GM18861 (cell line): ENCODE measurements at regions not wholly inside any gene's neighbourhood (a gene's known extent, or its start where the extent isn't known, plus 50 kb on each side); places are given as distances from the start of the nearest gene placed in this dataset.
"Not testable (repeated sequence)": the region's sequence is repeated elsewhere in the genome, so short reads cannot be mapped to it uniquely, and the experiment has no call there.

Source experiments
- ATAC-seq: cut with Tn5 transposase; IDR thresholded peaks from one replicate; pipeline ENCODE4 v1.9.1; 2021; ENCODE audit not compliant: unreplicated experiment

DNA sequence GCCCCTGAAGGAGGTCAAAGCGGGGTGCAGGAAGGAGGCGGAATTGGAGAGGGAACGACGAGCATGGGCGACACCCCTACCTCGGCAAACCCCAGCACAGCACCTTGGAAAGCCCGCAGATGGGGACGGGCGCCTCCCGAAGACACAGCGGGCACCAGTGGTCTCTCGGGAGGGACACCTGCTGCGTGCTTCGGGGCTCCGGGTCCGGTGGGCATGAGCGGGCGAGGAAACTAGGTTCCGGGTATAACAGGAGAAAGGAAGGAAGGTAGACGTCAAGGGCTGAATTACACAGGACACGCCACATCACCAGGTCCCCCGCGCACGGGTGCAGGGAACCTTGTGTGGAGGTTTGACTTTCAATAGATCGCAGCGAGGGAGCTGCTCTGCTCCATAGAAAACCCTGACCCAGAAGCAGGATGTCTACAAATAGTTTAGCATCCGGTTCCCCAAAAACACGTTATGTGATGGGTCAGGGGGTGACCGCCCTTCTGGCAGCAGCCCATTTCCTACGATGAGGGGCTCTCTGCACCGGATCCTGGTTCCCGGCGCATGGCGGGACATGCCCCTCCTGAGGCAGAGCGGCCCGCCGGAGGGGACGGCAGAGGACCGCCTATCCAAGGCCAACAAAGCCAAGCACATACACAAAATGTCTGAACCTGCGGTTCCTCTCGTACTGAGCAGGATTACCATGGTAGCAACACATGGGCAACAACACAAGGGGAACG is 196.9 kb downstream of the ALG10 start:
- no peak for ATAC-seq

DNA sequence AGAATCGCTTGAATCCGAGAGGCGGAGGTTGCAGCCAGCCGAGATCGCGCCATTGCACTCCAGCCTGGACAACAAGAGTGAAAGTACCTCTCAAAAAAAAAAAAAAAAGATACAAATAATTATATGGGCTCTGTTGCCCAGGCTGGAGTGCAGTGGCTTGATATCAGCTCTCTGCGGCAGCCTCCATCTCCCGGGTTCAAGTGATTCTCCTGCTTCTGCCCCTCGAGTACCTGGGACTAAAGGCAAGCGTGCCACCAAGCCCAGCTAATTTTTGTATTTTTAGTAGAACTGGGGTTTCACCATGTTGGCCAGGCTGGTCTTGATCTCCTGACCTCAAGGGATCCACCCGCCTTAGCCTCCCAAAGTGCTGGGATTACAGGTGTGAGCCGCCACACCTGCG is 197.8 kb downstream of the ALG10 start:
- not testable (repeated sequence) for ATAC-seq

DNA sequence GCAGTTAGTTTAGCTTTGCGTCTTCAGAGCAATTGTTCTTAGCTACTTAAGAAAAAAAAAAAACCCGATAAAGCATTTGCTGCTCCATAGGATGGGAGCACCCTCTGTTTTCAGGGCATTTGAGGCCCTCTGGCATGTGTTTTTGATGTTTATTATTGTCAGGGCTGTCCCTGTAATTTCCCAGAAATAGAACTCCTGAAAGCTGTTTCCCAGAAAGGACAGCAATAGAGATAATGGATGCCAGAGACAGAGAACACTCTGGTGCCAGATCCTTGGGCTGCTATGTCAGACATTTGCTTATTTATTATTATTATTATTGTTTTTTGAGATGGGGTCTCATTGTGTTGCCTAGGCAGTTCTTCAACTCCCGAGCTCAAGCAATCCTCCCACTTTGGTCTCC is 201.3 kb downstream of the ALG10 start:
- ATAC-seq, result no peak

DNA sequence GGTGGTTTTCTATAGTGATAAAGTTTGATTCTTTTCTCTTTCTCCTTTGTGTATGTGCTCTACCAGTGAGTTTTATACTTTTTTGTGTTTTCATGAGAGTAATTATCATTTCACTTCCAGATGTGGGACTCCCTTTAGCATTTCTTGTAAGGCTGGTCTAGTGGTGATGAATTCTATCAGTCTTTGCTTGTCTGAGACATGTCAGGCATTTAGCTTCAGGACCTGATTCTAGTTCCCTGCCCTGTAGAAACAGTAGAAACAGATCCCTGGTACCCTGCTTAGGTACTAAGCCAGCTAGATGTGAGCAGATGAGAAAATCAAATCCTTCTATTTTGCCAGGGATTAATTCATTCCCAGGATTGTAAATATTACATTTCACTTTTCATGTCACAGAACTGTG is 203.7 kb downstream of the ALG10 start:
- ATAC-seq, result not testable (repeated sequence)

DNA sequence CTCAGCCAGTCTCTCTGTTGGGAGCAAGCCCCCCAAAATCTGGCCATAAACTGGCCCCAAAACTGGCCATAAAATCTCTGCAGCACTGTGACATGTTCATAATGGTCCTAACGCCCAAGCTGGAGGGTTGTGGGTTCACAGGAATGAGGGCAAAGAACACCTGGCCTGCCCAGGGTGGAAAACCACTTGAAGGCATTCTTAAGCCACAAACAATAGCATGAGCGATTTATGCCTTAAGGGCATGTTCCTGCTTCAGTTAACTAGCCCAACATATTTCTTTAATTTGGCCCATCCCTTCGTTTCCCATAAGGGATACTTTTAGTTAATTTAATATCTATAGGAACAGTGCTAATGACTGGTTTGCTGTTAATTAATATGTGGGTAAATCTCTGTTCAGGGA is 205.8 kb downstream of the ALG10 start:
- ATAC-seq, result not testable (repeated sequence)

DNA sequence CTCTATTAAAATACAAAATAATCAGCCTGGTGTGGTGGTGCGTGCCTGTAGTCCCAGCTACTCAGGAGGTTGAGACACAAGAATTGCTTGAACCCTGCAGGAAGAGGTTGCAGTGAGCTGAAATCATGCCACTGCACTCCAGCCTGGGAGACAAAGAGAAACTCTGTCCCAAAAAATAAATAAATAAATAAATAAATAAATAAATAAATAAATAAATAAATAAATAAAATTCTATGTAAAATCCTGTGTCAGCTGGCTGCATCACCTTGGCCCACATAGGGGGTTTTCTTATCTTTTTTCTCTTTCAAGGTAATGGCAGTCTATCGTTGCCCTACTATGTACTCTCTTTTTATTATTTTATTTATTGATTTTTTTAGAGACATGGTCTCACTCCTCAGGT is 206.7 kb downstream of the ALG10 start:
- ATAC-seq, result not testable (repeated sequence)

DNA sequence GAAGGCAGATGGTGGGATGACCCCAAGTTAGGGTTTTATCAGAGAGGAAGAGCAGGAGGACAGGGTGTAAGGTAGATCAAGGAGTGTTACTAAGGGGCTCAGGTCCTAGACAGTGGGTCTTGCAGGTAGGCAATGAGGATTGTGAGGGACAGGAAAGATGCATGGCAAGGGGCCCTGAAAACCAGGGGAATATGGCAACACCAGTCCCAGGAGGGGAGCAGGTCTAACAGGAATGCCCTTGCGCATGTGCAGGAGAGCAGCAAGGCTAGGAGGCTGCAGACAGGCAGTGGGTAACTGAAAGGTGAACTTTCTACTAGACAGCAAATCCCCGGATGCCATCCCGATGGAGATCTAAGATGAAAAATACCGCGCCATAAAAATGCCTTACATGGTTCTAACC is 211.3 kb downstream of the ALG10 start:
- no peak for ATAC-seq

DNA sequence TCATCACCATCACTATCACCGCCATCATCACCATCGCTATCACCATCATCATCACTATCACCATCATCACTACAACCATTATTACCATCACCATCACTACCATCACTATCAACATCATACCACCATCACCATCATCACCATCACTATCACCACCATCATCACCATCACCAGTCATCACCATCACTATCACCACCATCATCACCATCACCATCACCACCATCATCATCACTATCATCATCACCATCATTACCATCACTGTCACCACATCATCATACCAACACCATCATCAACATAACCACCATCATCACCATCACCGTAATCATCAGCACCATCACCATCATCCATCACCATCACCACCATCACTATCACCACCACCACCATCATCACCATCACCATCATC is 213.8 kb downstream of the ALG10 start:
- no peak for ATAC-seq

DNA sequence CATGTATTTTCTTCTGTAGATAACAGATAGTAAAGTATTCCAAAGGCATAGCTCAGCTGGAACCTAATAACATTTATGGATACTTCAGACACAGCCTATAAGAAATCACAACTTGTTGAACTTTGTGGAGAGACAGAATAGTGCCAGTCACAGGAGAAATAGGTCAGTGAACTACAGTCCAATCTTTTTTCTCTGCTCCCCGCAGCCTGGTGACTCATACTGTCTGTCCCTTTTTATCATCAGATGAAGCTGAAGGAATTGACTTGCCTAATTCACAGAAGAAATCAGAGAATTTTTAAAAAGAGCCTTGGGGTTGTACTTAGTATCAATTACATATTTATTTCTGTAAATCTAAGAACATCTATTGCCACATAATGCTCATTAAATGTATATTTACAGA is 222.3 kb downstream of the ALG10 start:
- ATAC-seq, result no peak

DNA sequence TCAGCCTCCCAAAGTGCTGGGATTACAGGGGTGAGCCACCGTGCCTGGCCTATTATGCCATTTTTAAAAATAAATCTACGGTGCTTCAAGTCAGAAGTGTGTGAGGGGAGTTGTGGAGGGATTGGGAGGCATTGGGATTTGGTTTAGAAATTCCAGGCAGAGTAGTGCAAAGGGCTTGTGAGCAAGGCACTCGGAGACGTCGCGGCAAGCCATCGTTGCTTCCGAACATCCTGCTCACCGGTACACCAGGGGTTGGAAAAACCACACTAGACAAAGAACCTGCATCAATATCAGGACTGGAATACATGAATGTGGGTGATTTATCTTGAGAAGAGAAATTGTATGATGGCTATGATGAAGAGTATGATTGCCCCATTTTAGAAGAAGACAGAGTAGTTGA is 227.0 kb downstream of the ALG10 start:
- ATAC-seq, result no peak

DNA sequence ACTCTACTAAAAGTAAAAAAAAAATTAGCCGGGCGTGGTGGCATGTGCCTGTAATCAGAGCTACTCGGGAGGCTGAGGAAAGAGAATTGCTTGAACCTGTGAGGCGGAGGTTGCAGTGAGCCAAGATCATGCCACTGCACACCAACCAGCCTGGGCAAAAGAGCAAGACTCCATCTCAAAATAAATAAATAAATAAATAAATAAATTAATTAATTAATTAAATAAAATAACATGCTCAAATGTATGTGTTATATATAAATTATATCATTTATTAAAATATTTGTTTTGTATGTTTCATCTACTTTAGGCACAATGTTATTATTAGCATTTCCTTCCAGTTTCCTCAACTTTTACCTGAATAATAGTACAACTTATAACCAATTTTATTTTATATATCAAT is 229.6 kb downstream of the ALG10 start:
- not testable (repeated sequence) for ATAC-seq

DNA sequence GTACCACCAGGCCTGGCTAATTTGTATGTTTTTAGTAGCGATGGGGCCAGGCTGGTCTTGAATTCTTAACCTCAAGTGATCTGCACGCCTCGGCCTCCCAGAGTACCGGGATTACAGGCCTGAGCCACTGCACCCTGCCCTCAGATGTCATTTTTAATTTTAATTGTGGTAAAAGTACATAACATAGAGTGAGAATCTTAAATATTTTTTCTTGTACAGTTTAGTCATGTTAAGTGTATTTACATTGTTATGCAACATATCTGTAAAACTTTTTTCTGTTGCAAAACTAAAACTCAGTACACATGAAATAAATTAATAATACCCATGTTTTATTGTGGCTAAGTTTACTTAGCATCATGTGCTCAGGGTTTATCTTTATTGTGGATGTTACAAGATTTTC is 231.4 kb downstream of the ALG10 start:
- no peak for ATAC-seq

DNA sequence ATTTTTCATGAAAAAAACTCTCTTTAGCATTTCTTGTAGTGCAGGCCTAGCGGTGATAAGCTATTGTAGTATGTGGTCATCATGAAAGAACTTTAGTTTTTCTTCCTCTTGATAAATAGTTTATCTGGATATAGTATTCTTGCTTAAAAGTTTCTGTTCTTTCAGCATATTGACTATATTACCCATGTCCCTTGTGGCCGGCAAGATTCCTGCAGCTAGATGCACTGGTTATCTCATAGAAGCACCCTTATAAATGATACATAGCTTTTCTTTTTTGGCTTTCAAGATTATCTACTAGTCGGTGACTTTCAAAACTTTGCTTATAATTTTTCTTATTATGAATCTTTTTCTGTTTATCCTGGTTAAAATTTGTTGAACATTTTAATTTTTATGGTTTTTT is 234.8 kb downstream of the ALG10 start:
- ATAC-seq, result no peak

DNA sequence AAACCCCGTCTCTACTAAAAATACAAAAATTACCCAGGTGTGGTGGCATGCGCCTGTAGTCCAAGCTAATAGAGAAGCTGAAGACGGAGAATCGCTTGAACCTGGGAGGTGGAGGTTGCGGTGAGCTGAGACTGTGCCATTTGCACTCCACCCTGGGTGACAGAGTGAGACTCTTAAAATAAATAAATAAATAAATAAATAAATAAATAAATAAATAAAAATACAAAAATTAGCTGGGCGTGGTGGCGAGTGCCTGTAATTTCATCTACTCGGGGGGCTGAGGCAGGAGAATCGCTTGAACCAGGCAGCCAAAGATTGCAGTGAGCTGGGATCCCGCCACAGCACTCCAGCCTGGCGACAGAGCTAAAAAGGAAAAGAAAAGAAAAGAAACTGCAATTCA is 239.8 kb downstream of the ALG10 start:
- not testable (repeated sequence) for ATAC-seq

DNA sequence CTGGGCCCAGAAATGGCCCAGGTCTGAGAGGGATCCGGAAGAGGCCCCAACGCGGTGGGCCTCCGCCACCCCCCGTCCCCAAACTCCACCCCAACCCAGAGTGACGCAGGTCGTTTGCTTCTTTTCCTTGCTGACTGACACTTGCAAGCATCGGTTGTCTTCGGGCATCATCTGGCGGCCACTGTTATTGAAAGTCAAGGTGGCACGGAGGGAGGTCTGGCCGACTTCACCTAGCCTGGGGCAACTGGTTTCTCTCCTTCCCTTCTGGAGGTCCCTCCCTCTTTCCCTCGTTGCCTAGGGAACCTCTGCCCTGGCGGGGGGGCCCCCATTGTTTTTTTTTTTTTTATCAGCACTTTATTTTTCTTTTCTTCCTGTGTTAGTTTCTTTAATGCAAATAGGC is 241.8 kb downstream of the ALG10 start:
- no peak for ATAC-seq

DNA sequence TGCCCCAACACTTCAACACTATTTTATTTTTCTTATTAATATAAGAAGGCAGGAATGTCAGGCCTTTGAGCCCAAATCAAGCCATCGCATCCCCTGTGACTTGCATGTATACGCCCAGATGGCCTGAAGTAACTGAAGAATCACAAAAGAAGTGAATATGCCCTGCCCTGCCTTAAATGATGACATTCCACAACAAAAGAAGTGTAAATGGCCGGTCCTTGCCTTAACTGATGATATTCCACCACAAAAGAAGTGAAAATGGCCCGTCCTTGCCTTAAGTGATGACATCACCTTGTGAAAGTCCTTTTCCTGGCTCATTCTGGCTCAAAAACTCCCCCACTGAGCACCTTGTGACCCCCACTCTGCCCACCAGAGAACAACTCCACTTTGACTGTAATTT is 251.4 kb downstream of the ALG10 start:
- not testable (repeated sequence) for ATAC-seq

DNA sequence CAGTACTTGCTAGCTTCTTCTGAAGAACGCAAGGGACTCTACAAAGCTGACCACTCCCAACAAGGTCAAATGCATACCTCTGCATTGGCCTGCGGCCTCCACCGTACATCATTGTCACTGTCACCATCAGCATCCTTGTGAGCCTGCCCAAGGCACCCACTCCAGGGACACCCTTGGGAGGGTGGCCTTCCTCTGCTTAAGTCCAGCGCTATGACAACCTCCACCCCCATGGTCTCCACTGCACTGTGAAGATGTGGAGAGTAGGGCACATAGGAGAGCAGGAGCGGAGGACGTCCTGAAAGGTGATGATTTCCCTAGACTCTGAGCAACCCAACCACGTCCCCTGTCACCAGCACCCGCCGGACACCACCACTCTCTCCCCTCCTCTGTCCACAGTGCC is 252.8 kb downstream of the ALG10 start:
- ATAC-seq, result no peak

DNA sequence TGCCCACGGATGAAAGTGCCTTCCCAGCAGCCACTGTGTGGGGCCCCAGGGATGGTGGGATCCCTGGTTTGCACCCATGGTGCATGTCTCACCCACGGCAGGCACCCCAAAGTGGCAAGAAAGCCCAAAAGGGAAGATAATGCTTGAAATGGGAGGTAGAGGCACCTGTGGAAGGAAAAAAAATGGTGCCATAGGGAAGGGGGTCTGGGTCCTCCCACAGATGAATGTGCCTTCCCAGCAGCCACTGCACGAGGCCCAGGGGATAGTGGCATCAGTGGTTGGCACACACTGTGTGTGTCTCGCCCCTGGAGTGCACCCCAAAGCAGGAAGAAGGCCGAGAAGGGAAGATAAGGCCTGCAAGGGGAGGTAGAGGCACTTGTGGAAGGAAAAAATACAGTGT is 264.2 kb downstream of the ALG10 start:
- no peak for ATAC-seq

DNA sequence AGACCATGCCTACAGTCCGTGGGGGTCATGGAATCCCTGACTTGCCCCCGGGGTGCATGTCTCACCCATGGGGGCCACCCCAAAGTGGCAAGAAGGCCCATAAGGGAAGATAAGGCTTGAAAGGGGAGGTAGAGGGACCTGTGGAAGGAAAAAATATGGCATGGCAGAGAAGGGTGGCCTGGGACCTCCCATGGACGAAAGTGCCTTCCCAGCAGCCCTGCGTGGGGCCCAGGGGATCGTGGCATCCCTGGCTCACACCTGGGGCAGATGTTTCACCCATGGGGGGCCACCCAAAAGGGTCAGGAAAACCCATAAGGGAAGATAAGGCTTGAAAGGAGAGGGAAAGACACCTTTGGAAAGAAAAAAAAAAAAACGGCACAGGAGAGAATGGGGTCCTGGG is 264.6 kb downstream of the ALG10 start:
- no peak for ATAC-seq

DNA sequence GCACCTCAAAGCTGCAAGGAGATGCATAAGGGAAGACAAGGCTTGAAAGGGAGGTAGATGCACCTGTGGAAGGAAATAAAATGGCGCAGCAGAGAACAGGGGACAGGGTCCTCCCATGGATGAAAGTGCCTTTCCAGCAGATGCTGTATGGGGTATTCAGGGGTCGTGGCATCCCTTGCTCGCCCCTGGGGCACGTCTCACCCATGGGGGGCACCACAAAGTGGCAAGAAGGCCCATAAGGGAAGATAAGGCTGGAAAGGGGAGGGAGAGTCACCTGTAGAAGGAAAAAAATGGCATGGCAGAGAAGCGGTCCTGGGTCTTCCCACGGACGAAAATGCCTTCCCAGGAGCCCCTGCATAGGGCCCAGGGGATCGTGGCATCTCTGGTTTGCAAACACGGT is 265.1 kb downstream of the ALG10 start:
- ATAC-seq, result no peak

DNA sequence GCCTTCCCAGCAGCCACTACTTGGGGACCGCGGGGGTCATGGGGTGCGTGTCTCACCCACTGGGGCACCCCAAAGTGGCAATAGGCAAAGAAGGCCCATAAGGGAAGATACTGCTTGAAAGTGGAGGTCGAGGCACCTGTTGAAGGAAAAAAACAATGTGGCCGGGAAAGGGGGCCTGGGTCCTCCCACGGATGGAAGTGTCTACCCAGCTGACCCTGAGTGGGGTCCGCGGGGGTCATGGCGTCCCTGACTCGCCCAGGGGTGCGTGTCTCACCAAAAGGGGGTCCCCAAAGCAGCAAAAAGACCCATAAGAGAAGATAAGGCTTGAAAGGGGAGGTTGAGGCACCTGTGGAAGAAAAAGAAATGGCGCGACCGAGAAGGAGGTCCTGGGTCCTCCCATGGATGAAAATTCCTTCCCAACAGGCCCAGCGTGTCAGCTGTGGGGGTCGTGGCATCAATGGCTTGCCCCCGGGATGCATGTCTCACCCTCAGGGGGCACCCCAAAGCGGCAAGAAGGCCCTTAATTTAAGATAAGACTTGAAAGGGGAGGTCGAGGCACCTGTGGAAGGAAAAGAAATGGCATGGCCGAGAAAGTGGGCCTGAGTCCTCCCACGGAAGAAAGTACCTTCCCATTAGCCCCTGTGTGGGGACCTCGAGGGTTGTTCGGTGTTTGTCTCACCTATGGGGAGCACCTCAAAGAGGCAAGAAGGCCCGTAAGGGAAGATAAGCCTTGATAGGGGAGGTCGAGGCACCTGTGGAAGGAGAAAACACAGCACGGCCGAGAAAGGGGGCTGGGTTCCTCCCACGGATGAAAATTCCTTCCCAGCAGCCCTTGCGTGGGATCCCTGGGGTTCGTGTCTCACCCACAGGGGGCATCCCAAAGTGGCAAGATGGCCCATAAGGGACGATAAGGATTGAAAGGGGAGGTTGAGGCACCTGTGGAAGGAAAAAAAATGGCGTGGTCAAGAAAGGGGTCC is 266.0 kb downstream of the ALG10 start:
- ATAC-seq, result no peak

DNA sequence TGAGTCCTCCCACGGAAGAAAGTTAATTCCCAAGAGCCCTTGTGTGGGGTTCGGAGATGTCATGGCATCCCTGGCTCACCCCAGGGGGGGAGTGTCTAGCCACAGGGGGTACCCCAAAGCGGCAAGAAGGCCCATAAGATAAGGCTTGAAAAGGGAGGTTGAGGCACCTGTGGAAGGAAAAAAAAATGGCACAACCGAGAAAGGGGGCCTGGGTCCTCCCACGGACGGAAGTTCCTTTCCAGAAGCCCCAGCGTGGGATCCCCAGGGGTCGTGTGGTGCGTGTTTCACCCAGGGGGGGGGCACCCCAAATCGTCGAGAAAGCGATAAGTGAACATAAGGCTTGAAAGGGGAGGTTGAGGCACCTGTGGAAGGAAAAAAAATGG is 266.7 kb downstream of the ALG10 start:
- no peak for ATAC-seq
